HEK293 (cell line): ENCODE measurements at regions not wholly inside any gene's neighbourhood (a gene's known extent, or its start where the extent isn't known, plus 50 kb on each side); places are given as distances from the start of the nearest gene placed in this dataset.

Experiments
- CTCF ChIA-PET: fragments of 350-600 bp; formaldehyde crosslinking; extraction: SDS; loops from one replicate; lab custom pipeline; 2021; ENCODE audit warnings: antibody characterized with exemption; lab: Yijun Ruan, JAX
- POLR2A ChIA-PET: fragments of 300-600 bp; formaldehyde crosslinking; extraction: SDS; loops from one replicate; lab custom pipeline; 2020; ENCODE audit warnings: antibody characterized with exemption, inconsistent platforms; lab: Yijun Ruan, JAX
- H3K27ac ChIP-seq: fragments of 200-500 bp; sonication (Bioruptor generic); 2 replicates; pipeline ENCODE4 v1.5.1; 2014; ENCODE audit warnings: low read depth, low read length, control low read depth, inconsistent platforms; ENCODE audit errors: extremely low read depth
- H3K36me3 ChIP-seq, 2 experiments: fragments of 200-500 bp in 1 of 2; sonication (Bioruptor generic) in 1 of 2; 1 replicate in 1 of 2; 2 replicates in 1 of 2; pipeline ENCODE4 v1.5.1; 2014 to 2017; ENCODE audit warnings: inconsistent platforms in 2 of 2, low read length in 2 of 2; ENCODE audit not compliant: control insufficient read depth in 2 of 2, insufficient read depth in 1 of 2
- H3K4me1 ChIP-seq: fragments of 200-500 bp; sonication (Bioruptor generic); 2 replicates; pipeline ENCODE4 v1.5.1; 2014; ENCODE audit warnings: mild to moderate bottlenecking, low read length, inconsistent platforms; ENCODE audit not compliant: control insufficient read depth, insufficient read depth
- H3K4me3 ChIP-seq: 2 replicates; pipeline ENCODE4 v1.5.1; 2011; ENCODE audit warnings: low read depth, mild to moderate bottlenecking, control low read depth, low read length, moderate library complexity
- H3K9me3 ChIP-seq: fragments of 200-500 bp; sonication (Bioruptor generic); 2 replicates; pipeline ENCODE4 v1.5.1; 2014; ENCODE audit warnings: low read depth, low read length, inconsistent platforms; ENCODE audit not compliant: control insufficient read depth, insufficient read depth
- FEZF1 ChIP-seq: fragments of 450-650 bp; formaldehyde crosslinking; IDR thresholded peaks from 2 replicates; pipeline ENCODE4 v1.5.1; 2016; ENCODE audit warnings: missing biosample characterization, missing genetic modification characterization
- HOXA7 ChIP-seq: sonication (generic); formaldehyde crosslinking; IDR thresholded peaks from 2 replicates; pipeline ENCODE4 v1.8.1; 2022; ENCODE audit warnings: missing genetic modification reagents, borderline replicate concordance
- HOXC10 ChIP-seq: sonication (generic); formaldehyde crosslinking; IDR thresholded peaks from 2 replicates; pipeline ENCODE4 v1.8.1; 2023; ENCODE audit warnings: mild to moderate bottlenecking, missing genetic modification reagents
- HOXD13 ChIP-seq: sonication (generic); formaldehyde crosslinking; IDR thresholded peaks from 2 replicates; pipeline ENCODE4 v1.8.0; 2022; ENCODE audit warnings: missing genetic modification reagents, borderline replicate concordance
- IKZF3 ChIP-seq: fragments of 450-650 bp; IDR thresholded peaks from 2 replicates; pipeline ENCODE4 v1.5.0; 2018; ENCODE audit warnings: missing biosample characterization, mild to moderate bottlenecking, missing genetic modification characterization, moderate library complexity
- SALL2 ChIP-seq: fragments of 450-650 bp; formaldehyde crosslinking; IDR thresholded peaks from 2 replicates; pipeline ENCODE4 v1.5.0; 2017; ENCODE audit warnings: missing biosample characterization, mild to moderate bottlenecking, missing genetic modification characterization, borderline replicate concordance
- TRIM28 ChIP-seq: IDR thresholded peaks from 2 replicates; pipeline ENCODE4 v1.6.1; 2011; ENCODE audit warnings: low read length, control low read depth, borderline replicate concordance
- YY2 ChIP-seq: fragments of 450-650 bp; formaldehyde crosslinking; IDR thresholded peaks from 2 replicates; pipeline ENCODE4 v1.5.1; 2016; ENCODE audit warnings: missing biosample characterization, missing genetic modification characterization
- ZBTB7A ChIP-seq: fragments of 450-650 bp; formaldehyde crosslinking; IDR thresholded peaks from 2 replicates; pipeline ENCODE4 v1.5.1; 2016; ENCODE audit warnings: low read depth, missing biosample characterization, missing genetic modification characterization
- ZNF114 ChIP-seq: fragments of 450-650 bp; formaldehyde crosslinking; IDR thresholded peaks from 2 replicates; pipeline ENCODE4 v1.5.0; 2017; ENCODE audit warnings: missing biosample characterization, missing genetic modification characterization
- ZNF148 ChIP-seq: fragments of 450-650 bp; formaldehyde crosslinking; IDR thresholded peaks from 2 replicates; pipeline ENCODE4 v1.5.0; 2017; ENCODE audit warnings: missing biosample characterization, missing genetic modification characterization, borderline replicate concordance
- ZNF174 ChIP-seq: fragments of 450-650 bp; formaldehyde crosslinking; IDR thresholded peaks from 2 replicates; pipeline ENCODE4 v1.5.0; 2017; ENCODE audit warnings: missing biosample characterization, mild to moderate bottlenecking, missing genetic modification characterization
- ZNF202 ChIP-seq: fragments of 450-650 bp; formaldehyde crosslinking; IDR thresholded peaks from 2 replicates; pipeline ENCODE4 v1.5.1; 2016; ENCODE audit warnings: missing biosample characterization, missing genetic modification characterization, borderline replicate concordance
- ZNF24 ChIP-seq: fragments of 450-650 bp; formaldehyde crosslinking; IDR thresholded peaks from 2 replicates; pipeline ENCODE4 v1.5.1; 2016; ENCODE audit warnings: missing biosample characterization, missing genetic modification characterization
- ZNF248 ChIP-seq: fragments of 450-650 bp; formaldehyde crosslinking; IDR thresholded peaks from 2 replicates; pipeline ENCODE4 v1.5.1; 2017; ENCODE audit warnings: missing biosample characterization, missing genetic modification characterization
- ZNF354C ChIP-seq: fragments of 450-650 bp; formaldehyde crosslinking; IDR thresholded peaks from 2 replicates; pipeline ENCODE4 v1.5.1; 2016; ENCODE audit warnings: missing biosample characterization, missing genetic modification characterization, low read depth, borderline replicate concordance
- ZNF416 ChIP-seq: fragments of 450-650 bp; formaldehyde crosslinking; IDR thresholded peaks from 2 replicates; pipeline ENCODE4 v1.5.1; 2016; ENCODE audit warnings: missing biosample characterization, missing genetic modification characterization
- ZNF423 ChIP-seq: fragments of 450-650 bp; formaldehyde crosslinking; IDR thresholded peaks from 2 replicates; pipeline ENCODE4 v1.5.1; 2016; ENCODE audit warnings: missing biosample characterization, missing genetic modification characterization
- ZNF449 ChIP-seq: fragments of 450-650 bp; formaldehyde crosslinking; IDR thresholded peaks from 2 replicates; pipeline ENCODE4 v1.5.1; 2017; ENCODE audit warnings: missing biosample characterization, mild to moderate bottlenecking, missing genetic modification characterization, moderate library complexity
- ZNF488 ChIP-seq: fragments of 450-650 bp; formaldehyde crosslinking; IDR thresholded peaks from 2 replicates; pipeline ENCODE4 v1.5.1; 2016; ENCODE audit warnings: missing biosample characterization, missing genetic modification characterization
- ZNF580 ChIP-seq: fragments of 450-650 bp; formaldehyde crosslinking; IDR thresholded peaks from 2 replicates; pipeline ENCODE4 v1.5.1; 2016; ENCODE audit warnings: missing biosample characterization, missing genetic modification characterization
- ZNF776 ChIP-seq: fragments of 450-650 bp; formaldehyde crosslinking; IDR thresholded peaks from 2 replicates; pipeline ENCODE4 v1.5.0; 2017; ENCODE audit warnings: missing biosample characterization, missing genetic modification characterization, borderline replicate concordance
- ZNF830 ChIP-seq: fragments of 450-650 bp; IDR thresholded peaks from 2 replicates; pipeline ENCODE4 v1.5.0; 2018; ENCODE audit warnings: missing biosample characterization, missing genetic modification characterization, low read depth, mild to moderate bottlenecking, moderate library complexity

- TF ChIP-seq HOXA7 (no peak), ZNF580 (tag by site-specific recombination) (no peak), ZNF488 (tag by site-specific recombination) (no peak), ZNF449 (tag by site-specific recombination) (no peak), ZNF354C (tag by site-specific recombination) (no peak)
- TF ChIP-seq, all 188 proteins: peak for 0
Measured at GRCh38 chr5:26669031-26669430, 369.4 kb downstream of the CDH9 start (continued).

GRCh38 chr5:26666371-26666770 is 372.0 kb downstream of the CDH9 start:
- ChIA-PET POLR2A (no interaction called here), CTCF (interaction anchor here (0.6 to 0.8 kb wide), 2 partner anchors 34 to 178 kb away, joined by 3 read pairs; no protein-coding TSS in a partner anchor)
- no peaks in the 10 kb centered on the region for H3K4me1 ChIP-seq
- H3K27ac ChIP-seq, result no peak overlapping the region
- no peak overlapping the region for H3K4me3 ChIP-seq
- no peaks in the 10 kb centered on the region for H3K9me3 ChIP-seq
- H3K36me3 ChIP-seq, result no peaks in the 10 kb centered on the region
- TF ChIP-seq ZNF248 (no peak), ZNF24 (tag by site-specific recombination) (no peak), ZNF174 (tag by site-specific recombination) (no peak), ZNF148 (tag by site-specific recombination) (no peak), ZBTB7A (no peak), ZNF416 (tag by site-specific recombination) (no peak), ZNF202 (tag by site-specific recombination) (no peak), TRIM28 (no peak), HOXD13 (no peak), ZNF423 (tag by site-specific recombination) (no peak), ZNF114 (tag by site-specific recombination) (no peak), IKZF3 (no peak), ZNF830 (tag by site-specific recombination) (no peak), ZNF776 (no peak), YY2 (tag by site-specific recombination) (no peak), FEZF1 (tag by site-specific recombination) (no peak), HOXC10 (CRISPR knock-in tag) (no peak), SALL2 (tag by site-specific recombination) (no peak)
